Naive thymus-derived CD8-positive, alpha-beta T cell (primary cell): ENCODE measurements at regions not wholly inside any gene's neighbourhood (a gene's known extent, or its start where the extent isn't known, plus 50 kb on each side); places are given as distances from the start of the nearest gene placed in this dataset.
A peak's percentile ranks its signal among the peaks of the same experiment; 100 is the strongest.

ENCODE experiments used
- ATAC-seq, 2 donors: fragments of 150-1000 bp; cut with Tn5 transposase in 1 of 2; sonication (Bioruptor Pico), chemical (Tn5 transposase) in 1 of 2; 1 replicate in 1 of 2; 2 replicates in 1 of 2; pipeline ENCODE4 v1.10.0; 2021; ENCODE audit warnings: mild to moderate bottlenecking in 2 of 2, moderate library complexity in 2 of 2
- POLR2A ChIA-PET: fragments of 350-600 bp; sonication (Branson Sonifier 250); formaldehyde crosslinking; loops from one replicate; lab custom pipeline; 2021; ENCODE audit warnings: antibody characterized with exemption; lab: Charles Lee
- DNase-seq, 10 donors: peaks; one replicate each; pipeline versions ENCODE4 v3.0.0 to v3.0.0-alpha.2; 2020 to 2022
- H3K27ac Mint-ChIP-seq, 10 donors: one replicate each; pipeline ENCODE4 v1.8.0; 2020 to 2022; ENCODE audit warnings: mild to moderate bottlenecking in 10 of 10, mixed read lengths in 10 of 10, moderate library complexity in 4 of 10, inconsistent platforms in 1 of 10
- H3K27me3 Mint-ChIP-seq, 5 donors: one replicate each; pipeline ENCODE4 v1.8.0; 2021 to 2022; ENCODE audit warnings: mixed read lengths in 5 of 5
- H3K36me3 Mint-ChIP-seq, 3 donors: one replicate each; pipeline ENCODE4 v1.8.0; 2020 to 2022; ENCODE audit warnings: mixed read lengths in 3 of 3, mild to moderate bottlenecking in 2 of 3, inconsistent platforms in 1 of 3
- H3K4me1 Mint-ChIP-seq, 4 donors: one replicate each; pipeline ENCODE4 v1.8.0; 2021 to 2022; ENCODE audit warnings: mixed read lengths in 4 of 4
- H3K4me3 Mint-ChIP-seq, 10 donors: one replicate each; pipeline ENCODE4 v1.8.0; 2020 to 2022; ENCODE audit warnings: mild to moderate bottlenecking in 10 of 10, mixed read lengths in 10 of 10, moderate library complexity in 6 of 10, inconsistent platforms in 1 of 10
- H3K9me3 Mint-ChIP-seq, 9 donors: one replicate each; pipeline ENCODE4 v1.8.0; 2020 to 2022; ENCODE audit warnings: mixed read lengths in 9 of 9, mild to moderate bottlenecking in 3 of 9, inconsistent platforms in 1 of 9, moderate library complexity in 1 of 9

DNA sequence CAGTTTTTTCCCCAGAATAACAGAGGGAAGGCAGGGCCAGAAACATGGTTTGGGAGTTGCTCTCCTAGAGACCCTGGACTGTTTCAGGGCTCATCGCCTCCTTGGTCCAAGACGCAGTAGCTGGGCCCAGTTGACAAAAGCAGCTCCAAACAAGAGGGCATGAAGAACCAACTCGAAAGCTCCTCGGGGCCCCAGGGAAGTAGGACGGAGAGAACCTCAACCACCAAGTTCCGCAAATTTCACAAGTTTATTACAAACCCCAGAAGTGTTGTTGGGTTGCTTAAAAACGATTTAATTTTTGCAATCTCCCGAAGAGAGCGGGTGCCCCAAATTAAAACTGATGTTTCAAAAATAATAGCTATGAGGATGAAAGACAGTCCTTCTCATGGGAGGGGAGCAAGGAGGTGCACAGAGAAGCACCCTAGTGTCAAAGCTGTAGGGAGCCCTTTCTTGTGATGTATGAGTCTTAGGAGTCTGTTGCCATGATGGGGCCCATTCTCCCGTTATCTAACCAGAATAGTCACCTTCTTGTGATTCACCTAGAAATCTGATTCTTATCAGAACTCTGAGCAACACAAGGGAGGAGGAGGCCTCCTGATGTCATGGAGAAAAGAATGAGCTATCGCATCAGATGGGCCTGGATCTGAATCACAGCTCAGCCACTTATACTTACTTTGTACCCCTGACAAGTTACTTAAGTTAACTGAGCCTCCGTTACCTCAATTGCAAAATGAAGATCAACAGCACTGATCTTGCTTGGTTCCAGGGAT lies 165.7 kb upstream of the IRF2BP2 start:
- peaks cover 0 to 4% (median 0%) of the 10 kb centered on the region in 9 donors for H3K9me3 Mint-ChIP-seq

GRCh38 chr1:234774971-234775370 lies 165.0 kb upstream of the IRF2BP2 start:
- H3K27ac Mint-ChIP-seq, result peak overlapping the region in 5 of 10 donors; percentile 4 to 64 (median 38)
- no peaks in the 10 kb centered on the region for H3K36me3 Mint-ChIP-seq
- peaks cover 17 to 32% (median 32%) of the 10 kb centered on the region in 4 donors for H3K4me1 Mint-ChIP-seq
- H3K9me3 Mint-ChIP-seq, result peaks cover 0 to 4% (median 0%) of the 10 kb centered on the region in 9 donors
- POLR2A ChIA-PET, result interaction anchor here (0.6 to 0.9 kb wide), 2 partner anchors 16 to 51 kb away, joined by 3 to 4 read pairs; no protein-coding TSS in a partner anchor
- ATAC-seq, result no peak
- no peaks in the 10 kb centered on the region for H3K27me3 Mint-ChIP-seq
- peak overlapping the region in 1 of 10 donors; percentile 3 for H3K4me3 Mint-ChIP-seq
- no peak for DNase-seq

More for the DNA sequence above, 165.7 kb upstream of the IRF2BP2 start:
- DNase-seq (no peak), ATAC-seq (no peak)
- H3K27ac Mint-ChIP-seq, result peak overlapping the region in 3 of 10 donors; percentile 13 to 54 (median 25)
- H3K4me3 Mint-ChIP-seq, result peak overlapping the region in 1 of 10 donors; percentile 3
- H3K36me3 Mint-ChIP-seq, result no peaks in the 10 kb centered on the region
- peaks cover 13 to 25% (median 25%) of the 10 kb centered on the region in 4 donors for H3K4me1 Mint-ChIP-seq
- no peaks in the 10 kb centered on the region for H3K27me3 Mint-ChIP-seq
- POLR2A ChIA-PET, result interaction anchor here (0.9 kb wide), 1 partner anchor 52 kb away, joined by 4 read pairs; no protein-coding TSS in a partner anchor

- DNase-seq (no peak), ATAC-seq (no peak)
- Mint-ChIP-seq H3K27ac (peak overlapping the region in 4 of 10 donors; percentile 22 to 44 (median 28)), H3K4me1 (peaks cover 24 to 41% (median 40%) of the 10 kb centered on the region in 4 donors), H3K36me3 (no peaks in the 10 kb centered on the region), H3K4me3 (no peak overlapping the region), H3K27me3 (no peaks in the 10 kb centered on the region), H3K9me3 (peaks cover 0 to 4% (median 0%) of the 10 kb centered on the region in 9 donors)
- POLR2A ChIA-PET, result interaction anchor here (0.7 to 7.8 kb wide), 4 partner anchors 11 to 1198 kb away, joined by 3 to 92 read pairs (median 4); partner anchors contain the start of gene IRF2BP2
These were observed 164.1 kb upstream of the IRF2BP2 start for GRCh38 chr1:234773936-234774677.

- H3K4me1 Mint-ChIP-seq, result peaks cover 38 to 57% (median 56%) of the 10 kb centered on the region in 4 donors
- peak; percentile 79 to 87 for ATAC-seq
- H3K36me3 Mint-ChIP-seq, result no peaks in the 10 kb centered on the region
- H3K9me3 Mint-ChIP-seq, result peaks cover 0 to 4% (median 0%) of the 10 kb centered on the region in 9 donors
- peak; percentile 31 to 93 (median 77) for DNase-seq
- H3K27ac Mint-ChIP-seq, result peak overlapping the region; percentile 87 to 98 (median 95)
- peak overlapping the region; percentile 62 to 83 (median 74) for H3K4me3 Mint-ChIP-seq
- H3K27me3 Mint-ChIP-seq, result no peaks in the 10 kb centered on the region
- POLR2A ChIA-PET, result interaction anchor here (0.7 to 7.8 kb wide), 13 partner anchors 9 to 313 kb away, joined by 3 to 92 read pairs (median 4); partner anchors contain the start of gene IRF2BP2
These were observed 162.6 kb upstream of the IRF2BP2 start for GRCh38 chr1:234772345-234773147.

- H3K4me3 Mint-ChIP-seq, result peak overlapping the region; percentile 62 to 83 (median 74)
- peaks cover 0 to 4% (median 0%) of the 10 kb centered on the region in 9 donors for H3K9me3 Mint-ChIP-seq
- DNase-seq, result no peak
- ATAC-seq, result no peak
- POLR2A ChIA-PET, result interaction anchor here (0.7 to 7.8 kb wide), 13 partner anchors 8 to 314 kb away, joined by 3 to 92 read pairs (median 4); partner anchors contain the start of gene IRF2BP2
- peaks cover 41 to 64% (median 64%) of the 10 kb centered on the region in 4 donors for H3K4me1 Mint-ChIP-seq
- no peaks in the 10 kb centered on the region for H3K27me3 Mint-ChIP-seq
- no peaks in the 10 kb centered on the region for H3K36me3 Mint-ChIP-seq
- peak overlapping the region; percentile 87 to 98 (median 95) for H3K27ac Mint-ChIP-seq
These were observed 161.8 kb upstream of the IRF2BP2 start for GRCh38 chr1:234771642-234772344.

DNA sequence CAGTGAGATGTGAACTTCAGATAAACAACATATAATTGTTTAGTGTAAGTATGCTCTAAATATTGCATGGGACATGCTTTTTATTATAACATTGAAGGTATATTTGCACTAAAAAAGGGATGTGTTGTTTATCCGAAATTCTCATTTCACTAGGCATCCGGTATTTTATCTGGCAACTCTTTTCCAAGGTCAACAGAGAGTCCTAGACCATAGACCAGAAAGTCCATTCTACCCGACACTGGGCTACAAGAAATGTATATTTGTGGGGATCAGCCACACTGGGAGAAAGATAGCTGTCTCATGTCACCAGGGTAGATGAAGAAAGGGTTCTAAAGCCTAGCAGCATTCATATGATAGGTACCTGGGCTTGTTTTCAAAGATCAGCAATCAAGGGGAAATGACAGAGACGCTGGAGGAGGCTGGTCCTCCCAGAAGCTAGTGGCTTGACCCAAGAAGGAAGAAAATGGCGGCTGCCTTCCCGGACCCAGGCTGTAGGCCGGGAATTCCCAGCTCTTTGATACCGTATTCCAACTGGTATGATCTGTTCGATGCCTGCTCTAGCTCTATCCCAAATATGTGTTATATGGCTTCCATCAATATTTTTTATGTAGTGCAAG lies 161.1 kb upstream of the IRF2BP2 start:
- H3K4me3 Mint-ChIP-seq, result peak overlapping the region in 8 of 10 donors; percentile 13 to 75 (median 62)
- POLR2A ChIA-PET, result interaction anchor here (1.0 to 7.8 kb wide), 7 partner anchors 8 to 315 kb away, joined by 3 to 92 read pairs (median 5); partner anchors contain the start of gene IRF2BP2
- peaks cover 41 to 67% (median 65%) of the 10 kb centered on the region in 4 donors for H3K4me1 Mint-ChIP-seq
- H3K27me3 Mint-ChIP-seq, result no peaks in the 10 kb centered on the region
- ATAC-seq (no peak), DNase-seq (no peak)
- H3K36me3 Mint-ChIP-seq, result no peaks in the 10 kb centered on the region
- H3K9me3 Mint-ChIP-seq, result peaks cover 0 to 4% (median 0%) of the 10 kb centered on the region in 9 donors
- H3K27ac Mint-ChIP-seq, result peak overlapping the region; percentile 84 to 98 (median 95)

DNA sequence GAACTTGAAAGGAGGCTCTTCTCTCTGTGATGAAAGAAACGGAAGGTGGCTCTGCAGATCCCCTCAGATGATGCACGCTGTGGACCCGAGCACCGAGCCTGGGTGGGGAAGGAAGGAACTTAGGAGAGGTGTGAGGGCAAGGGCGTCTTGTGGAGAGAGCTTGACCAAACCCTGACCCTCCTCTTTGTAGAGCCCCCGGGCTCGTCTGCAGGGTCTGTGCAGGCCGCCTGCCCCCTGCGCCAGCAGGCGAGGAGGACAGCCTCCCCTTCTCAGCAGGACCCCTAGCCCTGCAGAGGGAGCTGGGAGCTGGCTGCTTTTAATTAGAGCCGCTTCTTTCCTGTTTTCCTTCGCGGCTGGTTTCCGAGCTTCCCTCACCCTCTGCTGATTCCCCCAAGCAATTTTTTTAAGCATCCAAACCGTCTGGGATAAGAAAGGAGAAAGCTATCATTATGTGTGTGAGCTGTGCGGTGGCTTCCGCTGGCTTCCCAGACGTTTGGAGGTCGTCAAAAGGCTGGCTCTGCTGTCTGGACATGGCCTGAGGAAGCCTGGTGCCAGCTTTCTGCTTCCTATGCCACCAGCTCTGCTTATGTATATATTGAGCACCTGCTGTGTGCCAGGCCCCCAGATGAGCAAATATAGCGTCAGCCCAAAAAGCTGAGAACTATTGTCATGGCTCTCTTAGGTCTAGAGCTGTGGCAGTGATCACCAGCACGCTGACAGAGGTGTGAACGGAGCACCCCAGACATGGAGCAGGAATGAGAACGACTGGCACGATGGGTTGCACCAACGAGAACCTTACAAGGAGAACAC lies 160.2 kb upstream of the IRF2BP2 start:
- H3K27ac Mint-ChIP-seq, result peak overlapping the region in 9 of 10 donors; percentile 63 to 98 (median 95)
- peaks cover 0 to 4% (median 0%) of the 10 kb centered on the region in 9 donors for H3K9me3 Mint-ChIP-seq

GRCh38 chr1:234769284-234769985 lies 159.5 kb upstream of the IRF2BP2 start:
- peaks cover 0 to 4% (median 0%) of the 10 kb centered on the region in 9 donors for H3K9me3 Mint-ChIP-seq
- no peaks in the 10 kb centered on the region for H3K27me3 Mint-ChIP-seq
- peak overlapping the region; percentile 92 to 98 (median 95) for H3K27ac Mint-ChIP-seq
- no peak for DNase-seq
- H3K4me1 Mint-ChIP-seq, result peaks cover 50 to 73% (median 70%) of the 10 kb centered on the region in 4 donors
- ATAC-seq, result no peak
- POLR2A ChIA-PET, result interaction anchor here (0.9 to 7.8 kb wide), 6 partner anchors 10 to 158 kb away, joined by 3 to 92 read pairs (median 11); partner anchors contain the start of gene IRF2BP2
- peak overlapping the region; percentile 9 to 81 (median 69) for H3K4me3 Mint-ChIP-seq
- H3K36me3 Mint-ChIP-seq, result no peaks in the 10 kb centered on the region

More for the DNA sequence above, 160.2 kb upstream of the IRF2BP2 start:
- ATAC-seq (peak; percentile 19 to 29), DNase-seq (peak in 2 of 10 donors; percentile 41 to 49)
- POLR2A ChIA-PET, result interaction anchor here (0.9 to 7.8 kb wide), 5 partner anchors 9 to 159 kb away, joined by 3 to 92 read pairs (median 17); partner anchors contain the start of gene IRF2BP2
- Mint-ChIP-seq H3K36me3 (no peaks in the 10 kb centered on the region), H3K27me3 (no peaks in the 10 kb centered on the region), H3K4me3 (peak overlapping the region; percentile 9 to 81 (median 68)), H3K4me1 (peaks cover 47 to 73% (median 68%) of the 10 kb centered on the region in 4 donors)

GRCh38 chr1:234768569-234769283 lies 158.7 kb upstream of the IRF2BP2 start:
- Mint-ChIP-seq H3K36me3 (no peaks in the 10 kb centered on the region), H3K4me3 (peak overlapping the region; percentile 54 to 75 (median 64)), H3K27me3 (no peaks in the 10 kb centered on the region), H3K9me3 (peaks cover 0 to 4% (median 0%) of the 10 kb centered on the region in 9 donors), H3K27ac (peak overlapping the region; percentile 92 to 98 (median 95)), H3K4me1 (peaks cover 50 to 78% (median 74%) of the 10 kb centered on the region in 4 donors)
- POLR2A ChIA-PET, result interaction anchor here (0.6 to 7.8 kb wide), 7 partner anchors 9 to 271 kb away, joined by 3 to 92 read pairs (median 5); partner anchors contain the start of gene IRF2BP2
- ATAC-seq (peak; percentile 51 to 57), DNase-seq (peak; percentile 19 to 70 (median 45))
